ENCODE measurements at regions not wholly inside any gene's neighbourhood (a gene's known extent, or its start where the extent isn't known, plus 50 kb on each side); places are given as distances from the start of the nearest gene placed in this dataset.

- no peak for DNase-seq
Observed at GRCh38 chr6:122026582-122027369, 372.7 kb upstream of the HSF2 start.

- DNase-seq: peak; percentile 24
Observed at GRCh38 chr6:122028933-122029522, 370.4 kb upstream of the HSF2 start.

- DNase-seq: peak; percentile 19
Observed at GRCh38 chr6:122033564-122034181, 365.8 kb upstream of the HSF2 start.

DNA sequence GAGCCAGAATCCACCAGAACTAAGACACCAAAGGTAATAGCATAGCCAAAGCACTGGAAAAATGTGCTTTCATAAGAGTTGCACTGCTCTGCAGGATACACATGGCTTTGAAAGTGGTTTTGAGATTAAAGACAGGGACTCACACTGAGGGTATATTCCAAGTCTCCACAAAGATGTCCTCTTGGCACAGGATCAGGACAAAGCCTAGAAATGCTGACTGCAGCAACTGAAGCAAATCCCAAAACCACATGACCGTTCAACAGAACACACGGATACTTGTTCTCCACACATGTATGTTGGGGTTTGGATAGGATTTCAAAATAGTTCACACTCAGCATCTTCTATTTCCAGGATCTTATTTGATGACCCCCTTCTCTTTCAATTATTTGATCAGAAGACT, 364.3 kb upstream of the HSF2 start:
- no peak for DNase-seq

- no peak for DNase-seq
Observed at GRCh38 chr6:122040261-122040660, 359.2 kb upstream of the HSF2 start.

DNA sequence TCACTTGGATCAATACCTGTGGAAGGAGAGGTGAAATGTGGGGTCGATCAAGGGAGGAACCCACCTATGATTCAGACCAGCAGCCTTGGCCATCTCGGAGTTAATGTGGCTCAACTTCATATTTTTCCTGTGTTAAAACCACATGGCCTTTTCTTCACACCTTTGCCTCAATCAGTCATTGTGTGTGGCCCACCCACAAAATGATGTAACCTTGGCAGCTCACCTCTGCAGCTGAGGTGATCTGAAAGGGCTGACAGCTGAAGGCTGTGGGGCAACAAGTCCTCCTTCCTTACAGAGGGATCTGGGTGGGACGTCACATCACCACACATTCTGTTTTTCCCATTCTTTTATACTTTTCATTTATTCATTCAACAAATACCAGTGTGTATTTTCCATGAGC, 357.1 kb upstream of the HSF2 start:
- DNase-seq: no peak

- no peak for DNase-seq
Observed at GRCh38 chr6:122042960-122043735, 356.3 kb upstream of the HSF2 start.

- DNase-seq: no peak
Observed at GRCh38 chr6:122048570-122048969, 350.9 kb upstream of the HSF2 start.

GRCh38 chr6:122049341-122049740, 350.1 kb upstream of the HSF2 start:
- no peak for DNase-seq

- DNase-seq: no peak
Observed at GRCh38 chr6:122050242-122050755, 349.2 kb upstream of the HSF2 start.

DNA sequence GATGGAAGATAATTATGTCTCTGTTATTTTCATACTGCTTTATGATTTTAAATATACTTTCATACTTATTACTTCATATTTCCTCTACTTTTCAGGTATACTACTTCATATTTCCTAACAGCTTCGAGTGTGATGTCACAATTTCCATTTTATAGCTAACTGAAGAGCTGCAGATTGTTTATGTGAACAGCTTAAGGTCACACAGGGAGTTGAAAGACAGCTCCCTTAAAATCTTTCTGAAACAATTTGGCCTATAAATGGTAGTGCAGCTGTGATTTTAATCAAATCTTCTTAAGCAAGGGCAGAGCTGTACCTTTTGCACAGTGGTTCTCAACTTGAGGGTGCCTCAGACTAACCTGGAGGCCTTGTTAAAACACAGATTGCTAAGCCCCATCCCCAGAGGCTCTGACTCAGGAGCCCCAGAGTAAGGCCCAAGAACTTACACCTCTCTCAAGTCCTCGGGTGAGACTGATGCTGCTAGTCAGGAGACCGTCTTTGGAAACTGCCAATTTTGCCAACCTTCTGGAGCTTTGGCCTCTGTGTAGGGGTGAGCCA, 347.0 kb upstream of the HSF2 start:
- no peak for DNase-seq

- no peak for DNase-seq
Observed at GRCh38 chr6:122059918-122060317, 339.5 kb upstream of the HSF2 start.

DNA sequence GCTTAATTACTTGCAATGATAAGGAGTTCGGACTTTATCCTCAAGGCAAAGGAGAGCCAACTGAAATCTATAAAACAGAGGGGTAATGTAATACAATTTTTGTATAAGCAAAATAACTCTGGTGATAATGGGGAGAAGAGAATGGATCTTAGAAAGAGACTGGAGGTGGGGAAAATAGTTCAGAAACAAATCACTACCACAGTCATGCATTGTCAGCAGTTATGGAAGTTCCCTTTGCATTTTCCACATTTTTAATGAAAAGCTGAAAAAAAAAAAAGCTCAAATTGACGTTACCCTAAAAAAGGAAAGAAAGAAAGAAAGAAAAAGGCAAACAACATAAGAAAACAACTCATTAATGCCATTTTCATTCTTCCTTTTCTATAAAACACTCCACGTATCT, 337.6 kb upstream of the HSF2 start:
- DNase-seq: no peak

GRCh38 chr6:122063076-122063475, 336.4 kb upstream of the HSF2 start:
- DNase-seq: no peak

DNA sequence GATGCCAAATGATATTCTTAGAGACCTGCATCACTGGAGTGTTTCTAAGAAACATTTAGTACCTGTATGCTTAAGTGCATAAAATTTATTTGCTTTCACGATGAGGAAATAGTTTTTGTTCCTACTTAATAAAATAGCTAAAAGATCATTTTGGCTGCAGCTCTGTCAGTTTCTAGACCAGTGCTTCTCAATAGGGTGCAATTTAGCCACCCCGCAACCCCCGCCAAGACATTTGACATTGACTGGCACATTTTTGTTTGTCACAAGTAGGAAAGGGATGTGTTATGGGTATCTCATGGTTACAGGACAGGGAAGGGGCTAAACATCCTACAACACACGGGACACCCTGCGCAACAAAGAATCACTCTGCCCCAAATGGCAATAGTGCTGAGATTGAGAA, 335.7 kb upstream of the HSF2 start:
- DNase-seq: no peak

- DNase-seq: no peak
Observed at GRCh38 chr6:122066200-122066599, 333.3 kb upstream of the HSF2 start.

GRCh38 chr6:122068291-122068769, 331.1 kb upstream of the HSF2 start:
- DNase-seq: no peak

- DNase-seq: no peak
Observed at GRCh38 chr6:122069932-122070331, 329.5 kb upstream of the HSF2 start.

DNA sequence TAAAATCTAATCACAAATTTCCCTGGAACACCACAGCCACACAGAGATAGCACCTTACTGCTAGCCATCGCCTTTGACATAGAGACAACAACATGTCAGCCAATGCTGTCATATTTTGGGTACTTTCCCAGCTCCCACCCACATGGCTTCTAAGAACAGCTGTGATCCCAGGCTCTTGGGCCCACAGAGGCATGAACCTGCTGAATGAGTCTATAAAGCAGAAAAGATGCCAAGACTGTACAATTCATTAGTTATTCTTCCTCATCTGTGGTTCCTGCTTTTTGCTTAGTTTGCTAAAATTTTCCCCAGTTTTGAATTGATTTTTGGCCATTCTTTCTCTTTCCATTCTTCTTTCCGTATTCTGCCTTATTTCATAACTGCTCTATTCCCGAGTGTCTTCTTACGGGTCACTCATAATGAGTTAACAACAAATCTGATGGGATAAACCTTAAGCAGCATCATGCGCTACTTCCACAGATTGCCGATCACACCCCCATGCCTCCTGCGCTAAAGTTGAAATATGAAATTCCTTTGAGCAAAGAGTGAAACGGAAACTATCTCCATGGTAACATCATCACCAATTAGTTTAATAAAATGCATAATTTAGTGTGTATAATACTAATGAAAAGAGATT, 327.3 kb upstream of the HSF2 start:
- DNase-seq: no peak

- DNase-seq: no peak
Observed at GRCh38 chr6:122075084-122075838, 324.2 kb upstream of the HSF2 start.

DNA sequence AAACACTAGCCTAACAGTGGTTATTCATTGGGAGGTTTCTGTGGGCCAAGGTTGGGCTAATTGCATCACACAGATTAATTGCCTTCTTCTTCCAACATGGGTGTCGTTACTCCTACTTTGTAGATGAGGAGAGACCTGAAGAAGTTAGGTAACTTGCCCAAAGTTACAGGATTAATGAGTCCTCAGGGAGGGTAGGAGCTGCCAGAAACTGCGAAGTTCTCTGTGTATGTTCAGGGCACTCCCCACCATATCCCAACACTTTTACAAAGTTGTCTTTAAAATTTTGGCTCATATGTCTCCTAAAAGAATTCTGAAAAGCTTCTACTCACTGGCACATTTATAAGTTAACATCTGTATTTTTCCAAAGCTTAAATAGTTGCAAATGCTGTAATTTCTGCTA, 323.5 kb upstream of the HSF2 start:
- DNase-seq: no peak

DNA sequence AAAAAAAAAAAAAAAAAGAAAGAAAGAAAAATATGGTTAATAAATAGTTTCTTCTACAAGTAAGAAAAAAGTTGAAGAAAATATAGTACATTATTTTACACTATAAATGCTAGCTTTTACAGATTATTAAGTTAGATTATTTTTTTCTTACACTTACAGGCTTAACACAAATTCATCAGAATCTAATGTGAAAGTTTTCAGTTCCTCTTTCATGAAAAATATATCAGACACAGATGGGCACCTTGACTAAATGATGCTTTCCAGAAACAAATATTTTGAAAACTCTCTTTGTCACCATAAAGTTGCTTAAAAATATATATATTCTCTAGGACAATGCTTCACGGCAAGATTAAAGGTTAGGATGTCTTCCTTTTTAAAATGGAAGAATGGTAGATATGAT, 321.8 kb upstream of the HSF2 start:
- DNase-seq: no peak

Measured in NCI-H226 (cell line).